ENCODE measurements at regions not wholly inside any gene's neighbourhood (a gene's known extent, or its start where the extent isn't known, plus 50 kb on each side); places are given as distances from the start of the nearest gene placed in this dataset.

- in situ Hi-C loops (cut with MboI; ENCODE audit: low pct_unique_long_range_greater_than_20kb in 2 of 9, low sequenced_read_pairs in 9 of 9, unreplicated experiment in 9 of 9) = no loop called here
- 0 to 100% (median 27%) methylated on average over 1 to 7 of the region's 7 CpGs; no CpG with 5 or more reads in 1 of the 10 experiments for WGBS, 10 experiments
- no peak for ATAC-seq (replicated peaks in 6 of 8)
- H3K4me1 ChIP-seq (replicated peaks in 1 of 2) = no peaks in the 10 kb centered on the region
- no peak overlapping the region for H3K4me3 ChIP-seq
- H3K27ac ChIP-seq = no peak overlapping the region
These were observed 1147.6 kb downstream of the AACS start for GRCh38 chr12:126212824-126213223.

- Histone ChIP-seq H3K4me1 (replicated peaks in 1 of 2) (no peaks in the 10 kb centered on the region), H3K27ac (no peak overlapping the region), H3K4me3 (no peak overlapping the region)
- in situ Hi-C loops (cut with MboI; ENCODE audit: low pct_unique_long_range_greater_than_20kb in 2 of 9, low sequenced_read_pairs in 9 of 9, unreplicated experiment in 9 of 9) = no loop called here
- no peak for ATAC-seq (replicated peaks in 6 of 8)
- 0 to 89% (median 38%) methylated on average over 1 of the region's 1 CpG; no CpG with 5 or more reads in 5 of the 10 experiments for WGBS, 10 experiments
These were observed 1153.5 kb downstream of the AACS start for GRCh38 chr12:126218697-126219096.

- no peak overlapping the region for H3K4me3 ChIP-seq
- 0 to 77% (median 17%) methylated on average over 1 to 2 of the region's 2 CpGs; no CpG with 5 or more reads in 4 of the 10 experiments for WGBS, 10 experiments
- in situ Hi-C loops (cut with MboI; ENCODE audit: low pct_unique_long_range_greater_than_20kb in 2 of 9, low sequenced_read_pairs in 9 of 9, unreplicated experiment in 9 of 9) = no loop called here
- H3K27ac ChIP-seq = no peak overlapping the region
- no peak for ATAC-seq (replicated peaks in 6 of 8)
- no peaks in the 10 kb centered on the region for H3K4me1 ChIP-seq (replicated peaks in 1 of 2)
These were observed 1153.9 kb downstream of the AACS start for GRCh38 chr12:126219139-126219538.

GRCh38 chr12:126219654-126220279, 1154.5 kb downstream of the AACS start:
- in situ Hi-C loops (cut with MboI; ENCODE audit: low pct_unique_long_range_greater_than_20kb in 2 of 9, low sequenced_read_pairs in 9 of 9, unreplicated experiment in 9 of 9) = no loop called here
- Histone ChIP-seq H3K4me3 (no peak overlapping the region), H3K4me1 (replicated peaks in 1 of 2) (no peaks in the 10 kb centered on the region), H3K27ac (no peak overlapping the region)
- ATAC-seq (replicated peaks in 6 of 8) = no peak
- WGBS, 10 experiments = 0 to 86% (median 19%) methylated on average over 1 to 5 of the region's 6 CpGs; no CpG with 5 or more reads in 1 of the 10 experiments

GRCh38 chr12:126224032-126224431, 1158.8 kb downstream of the AACS start:
- in situ Hi-C loops (cut with MboI; ENCODE audit: low pct_unique_long_range_greater_than_20kb in 2 of 9, low sequenced_read_pairs in 9 of 9, unreplicated experiment in 9 of 9) = no loop called here
- WGBS, 10 experiments = 0 to 89% (median 43%) methylated on average over 1 to 3 of the region's 3 CpGs; no CpG with 5 or more reads in 1 of the 10 experiments

GRCh38 chr12:126228936-126229335, 1163.7 kb downstream of the AACS start:
- Histone ChIP-seq H3K27ac (no peak overlapping the region), H3K4me3 (no peak overlapping the region), H3K4me1 (replicated peaks in 1 of 2) (no peaks in the 10 kb centered on the region)
- 7 to 83% (median 60%) methylated on average over 1 to 2 of the region's 2 CpGs; no CpG with 5 or more reads in 3 of the 10 experiments for WGBS, 10 experiments
- ATAC-seq (replicated peaks in 6 of 8) = no peak
- in situ Hi-C loops (cut with MboI; ENCODE audit: low pct_unique_long_range_greater_than_20kb in 2 of 9, low sequenced_read_pairs in 9 of 9, unreplicated experiment in 9 of 9) = no loop called here

More at GRCh38 chr12:126224032-126224431, 1158.8 kb downstream of the AACS start:
- Histone ChIP-seq H3K4me3 (no peak overlapping the region), H3K27ac (no peak overlapping the region), H3K4me1 (replicated peaks in 1 of 2) (no peaks in the 10 kb centered on the region)
- ATAC-seq (replicated peaks in 6 of 8) = no peak

GRCh38 chr12:126232711-126233110, 1167.5 kb downstream of the AACS start:
- 0 to 90% (median 23%) methylated on average over 1 to 3 of the region's 3 CpGs for WGBS, 10 experiments
- ATAC-seq (replicated peaks in 6 of 8) = no peak
- no peaks in the 10 kb centered on the region for H3K4me1 ChIP-seq (replicated peaks in 1 of 2)
- no peak overlapping the region for H3K4me3 ChIP-seq
- no peak overlapping the region for H3K27ac ChIP-seq
- in situ Hi-C loops (cut with MboI; ENCODE audit: low pct_unique_long_range_greater_than_20kb in 2 of 9, low sequenced_read_pairs in 9 of 9, unreplicated experiment in 9 of 9) = no loop called here

- ATAC-seq (replicated peaks in 6 of 8) = no peak
- H3K4me1 ChIP-seq (replicated peaks in 1 of 2) = no peaks in the 10 kb centered on the region
- WGBS, 10 experiments = 7 to 58% (median 27%) methylated on average over 1 to 3 of the region's 3 CpGs; no CpG with 5 or more reads in 2 of the 10 experiments
- in situ Hi-C loops (cut with MboI; ENCODE audit: low pct_unique_long_range_greater_than_20kb in 2 of 9, low sequenced_read_pairs in 9 of 9, unreplicated experiment in 9 of 9) = no loop called here
- H3K4me3 ChIP-seq = no peak overlapping the region
- H3K27ac ChIP-seq = no peak overlapping the region
These were observed 1168.4 kb downstream of the AACS start for GRCh38 chr12:126233625-126234024.

GRCh38 chr12:126243814-126244440, 1178.7 kb downstream of the AACS start:
- Histone ChIP-seq H3K27ac (no peak overlapping the region), H3K4me3 (no peak overlapping the region), H3K4me1 (replicated peaks in 1 of 2) (no peaks in the 10 kb centered on the region)
- ATAC-seq (replicated peaks in 6 of 8) = no peak
- in situ Hi-C loops (cut with MboI; ENCODE audit: low pct_unique_long_range_greater_than_20kb in 2 of 9, low sequenced_read_pairs in 9 of 9, unreplicated experiment in 9 of 9) = no loop called here
- WGBS, 10 experiments = 0 to 67% (median 39%) methylated on average over 1 to 4 of the region's 4 CpGs; no CpG with 5 or more reads in 1 of the 10 experiments

GRCh38 chr12:126247936-126248335, 1182.7 kb downstream of the AACS start:
- WGBS, 10 experiments = 14 to 100% (median 66%) methylated on average over 1 of the region's 1 CpG; no CpG with 5 or more reads in 4 of the 10 experiments
- H3K27ac ChIP-seq = no peak overlapping the region
- H3K4me1 ChIP-seq (replicated peaks in 1 of 2) = no peaks in the 10 kb centered on the region
- no peak for ATAC-seq (replicated peaks in 6 of 8)
- in situ Hi-C loops (cut with MboI; ENCODE audit: low pct_unique_long_range_greater_than_20kb in 2 of 9, low sequenced_read_pairs in 9 of 9, unreplicated experiment in 9 of 9) = no loop called here
- no peak overlapping the region for H3K4me3 ChIP-seq

GRCh38 chr12:126248871-126249403, 1183.7 kb downstream of the AACS start:
- H3K4me3 ChIP-seq = no peak overlapping the region
- in situ Hi-C loops (cut with MboI; ENCODE audit: low pct_unique_long_range_greater_than_20kb in 2 of 9, low sequenced_read_pairs in 9 of 9, unreplicated experiment in 9 of 9) = no loop called here
- no peaks in the 10 kb centered on the region for H3K4me1 ChIP-seq (replicated peaks in 1 of 2)
- no peak for ATAC-seq (replicated peaks in 6 of 8)
- no peak overlapping the region for H3K27ac ChIP-seq
- 4 to 76% (median 49%) methylated on average over 1 to 7 of the region's 8 CpGs for WGBS, 10 experiments

- 0 to 82% (median 20%) methylated on average over 1 to 3 of the region's 3 CpGs; no CpG with 5 or more reads in 5 of the 10 experiments for WGBS, 10 experiments
- Histone ChIP-seq H3K4me3 (no peak overlapping the region), H3K27ac (no peak overlapping the region), H3K4me1 (replicated peaks in 1 of 2) (no peaks in the 10 kb centered on the region)
- in situ Hi-C loops (cut with MboI; ENCODE audit: low pct_unique_long_range_greater_than_20kb in 2 of 9, low sequenced_read_pairs in 9 of 9, unreplicated experiment in 9 of 9) = no loop called here
- no peak for ATAC-seq (replicated peaks in 6 of 8)
These were observed 1193.0 kb downstream of the AACS start for GRCh38 chr12:126258190-126258589.

GRCh38 chr12:126262829-126263228, 1197.6 kb downstream of the AACS start:
- no peak overlapping the region for H3K27ac ChIP-seq
- H3K4me1 ChIP-seq (replicated peaks in 1 of 2) = no peaks in the 10 kb centered on the region
- H3K4me3 ChIP-seq = no peak overlapping the region
- 40 to 75% (median 65%) methylated on average over 1 to 5 of the region's 5 CpGs; no CpG with 5 or more reads in 6 of the 10 experiments for WGBS, 10 experiments
- in situ Hi-C loops (cut with MboI; ENCODE audit: low pct_unique_long_range_greater_than_20kb in 2 of 9, low sequenced_read_pairs in 9 of 9, unreplicated experiment in 9 of 9) = no loop called here
- ATAC-seq (replicated peaks in 6 of 8) = no peak

Measured in motor neuron (in vitro differentiated cells).